ENCODE measurements at regions not wholly inside any gene's neighbourhood (a gene's known extent, or its start where the extent isn't known, plus 50 kb on each side); places are given as distances from the start of the nearest gene placed in this dataset.

GRCh38 chr10:110397856-110398255 lies 93.1 kb upstream of the SMNDC1 start:
- TF ChIP-seq, protein P1, sequence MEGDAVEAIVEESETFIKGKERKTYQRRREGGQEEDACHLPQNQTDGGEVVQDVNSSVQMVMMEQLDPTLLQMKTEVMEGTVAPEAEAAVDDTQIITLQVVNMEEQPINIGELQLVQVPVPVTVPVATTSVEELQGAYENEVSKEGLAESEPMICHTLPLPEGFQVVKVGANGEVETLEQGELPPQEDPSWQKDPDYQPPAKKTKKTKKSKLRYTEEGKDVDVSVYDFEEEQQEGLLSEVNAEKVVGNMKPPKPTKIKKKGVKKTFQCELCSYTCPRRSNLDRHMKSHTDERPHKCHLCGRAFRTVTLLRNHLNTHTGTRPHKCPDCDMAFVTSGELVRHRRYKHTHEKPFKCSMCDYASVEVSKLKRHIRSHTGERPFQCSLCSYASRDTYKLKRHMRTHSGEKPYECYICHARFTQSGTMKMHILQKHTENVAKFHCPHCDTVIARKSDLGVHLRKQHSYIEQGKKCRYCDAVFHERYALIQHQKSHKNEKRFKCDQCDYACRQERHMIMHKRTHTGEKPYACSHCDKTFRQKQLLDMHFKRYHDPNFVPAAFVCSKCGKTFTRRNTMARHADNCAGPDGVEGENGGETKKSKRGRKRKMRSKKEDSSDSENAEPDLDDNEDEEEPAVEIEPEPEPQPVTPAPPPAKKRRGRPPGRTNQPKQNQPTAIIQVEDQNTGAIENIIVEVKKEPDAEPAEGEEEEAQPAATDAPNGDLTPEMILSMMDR (IDR thresholded peaks at IDR 0.05): no peak
- no peak for TF ChIP-seq POLR2A (IDR thresholded peaks at IDR 0.05)
